ENCODE measurements at regions not wholly inside any gene's neighbourhood (a gene's known extent, or its start where the extent isn't known, plus 50 kb on each side); places are given as distances from the start of the nearest gene placed in this dataset.
A peak's percentile ranks its signal among the peaks of the same experiment; 100 is the strongest.

- DNase-seq (ENCODE audit: low read depth): no peak
- no peak overlapping the region for H3K9ac ChIP-seq (ENCODE audit: low read length)
- H3K4me3 ChIP-seq (ENCODE audit: low read length): no peak overlapping the region
- H3K36me3 ChIP-seq (ENCODE audit: control insufficient read depth, insufficient read depth, low read length, severe bottlenecking): no peaks in the 10 kb centered on the region
- H3K4me1 ChIP-seq (ENCODE audit: control insufficient read depth, insufficient read depth, low read length): no peaks in the 10 kb centered on the region
- no peaks in the 10 kb centered on the region for H3K9me3 ChIP-seq (ENCODE audit: control insufficient read depth, low read length)
- H3K27me3 ChIP-seq (replicated peaks; ENCODE audit: control insufficient read depth, insufficient read depth, low read length): no peaks in the 10 kb centered on the region
These were observed 586.9 kb downstream of the FAM181B start for GRCh38 chr11:82146789-82147188.

- H3K4me1 ChIP-seq (ENCODE audit: control insufficient read depth, insufficient read depth, low read length): no peaks in the 10 kb centered on the region
- H3K27me3 ChIP-seq (replicated peaks; ENCODE audit: control insufficient read depth, insufficient read depth, low read length): no peaks in the 10 kb centered on the region
- DNase-seq (ENCODE audit: low read depth): no peak
- H3K4me3 ChIP-seq (ENCODE audit: low read length): no peak overlapping the region
- no peaks in the 10 kb centered on the region for H3K36me3 ChIP-seq (ENCODE audit: control insufficient read depth, insufficient read depth, low read length, severe bottlenecking)
- H3K9me3 ChIP-seq (ENCODE audit: control insufficient read depth, low read length): no peaks in the 10 kb centered on the region
- H3K9ac ChIP-seq (ENCODE audit: low read length): no peak overlapping the region
These were observed 614.7 kb downstream of the FAM181B start for GRCh38 chr11:82118946-82119345.

- Histone ChIP-seq H3K4me1 (ENCODE audit: control insufficient read depth, insufficient read depth, low read length) (no peaks in the 10 kb centered on the region), H3K9ac (ENCODE audit: low read length) (no peak overlapping the region), H3K9me3 (ENCODE audit: control insufficient read depth, low read length) (no peaks in the 10 kb centered on the region), H3K4me3 (ENCODE audit: low read length) (no peak overlapping the region), H3K36me3 (ENCODE audit: control insufficient read depth, insufficient read depth, low read length, severe bottlenecking) (no peaks in the 10 kb centered on the region), H3K27me3 (replicated peaks; ENCODE audit: control insufficient read depth, insufficient read depth, low read length) (no peaks in the 10 kb centered on the region)
- DNase-seq (ENCODE audit: low read depth): no peak
These were observed 616.3 kb downstream of the FAM181B start for GRCh38 chr11:82117362-82117761.

GRCh38 chr11:82105331-82105998, 628.2 kb downstream of the FAM181B start:
- no peaks in the 10 kb centered on the region for H3K27me3 ChIP-seq (replicated peaks; ENCODE audit: control insufficient read depth, insufficient read depth, low read length)
- H3K4me3 ChIP-seq (ENCODE audit: low read length): no peak overlapping the region
- no peaks in the 10 kb centered on the region for H3K36me3 ChIP-seq (ENCODE audit: control insufficient read depth, insufficient read depth, low read length, severe bottlenecking)
- H3K9me3 ChIP-seq (ENCODE audit: control insufficient read depth, low read length): peaks cover 5% of the 10 kb centered on the region
- no peak overlapping the region for H3K9ac ChIP-seq (ENCODE audit: low read length)
- DNase-seq (ENCODE audit: low read depth): no peak
- H3K4me1 ChIP-seq (ENCODE audit: control insufficient read depth, insufficient read depth, low read length): no peaks in the 10 kb centered on the region

DNA sequence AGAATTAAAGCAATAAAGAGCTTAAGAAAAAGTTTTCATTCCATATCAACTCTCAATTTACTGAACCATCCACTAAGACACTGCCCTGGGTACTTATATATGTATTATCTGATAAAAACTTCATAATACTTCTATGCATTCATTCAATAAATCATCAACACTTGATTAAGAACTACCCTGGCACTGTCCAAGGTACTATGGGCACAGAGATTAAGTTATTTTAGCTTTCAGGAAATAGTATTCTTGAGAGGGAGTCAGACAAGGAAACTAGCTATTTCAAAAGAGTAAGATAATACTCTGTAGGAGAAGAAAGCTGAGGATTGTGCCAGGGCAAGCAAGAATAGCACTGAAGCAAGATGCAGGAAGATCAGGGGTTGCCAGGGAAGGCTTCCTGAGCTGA, 640.8 kb downstream of the FAM181B start:
- no peaks in the 10 kb centered on the region for H3K27me3 ChIP-seq (replicated peaks; ENCODE audit: control insufficient read depth, insufficient read depth, low read length)
- no peak for DNase-seq (ENCODE audit: low read depth)
- H3K9me3 ChIP-seq (ENCODE audit: control insufficient read depth, low read length): peaks cover 10% of the 10 kb centered on the region
- no peak overlapping the region for H3K9ac ChIP-seq (ENCODE audit: low read length)
- no peaks in the 10 kb centered on the region for H3K36me3 ChIP-seq (ENCODE audit: control insufficient read depth, insufficient read depth, low read length, severe bottlenecking)
- no peak overlapping the region for H3K4me3 ChIP-seq (ENCODE audit: low read length)
- no peaks in the 10 kb centered on the region for H3K4me1 ChIP-seq (ENCODE audit: control insufficient read depth, insufficient read depth, low read length)

DNA sequence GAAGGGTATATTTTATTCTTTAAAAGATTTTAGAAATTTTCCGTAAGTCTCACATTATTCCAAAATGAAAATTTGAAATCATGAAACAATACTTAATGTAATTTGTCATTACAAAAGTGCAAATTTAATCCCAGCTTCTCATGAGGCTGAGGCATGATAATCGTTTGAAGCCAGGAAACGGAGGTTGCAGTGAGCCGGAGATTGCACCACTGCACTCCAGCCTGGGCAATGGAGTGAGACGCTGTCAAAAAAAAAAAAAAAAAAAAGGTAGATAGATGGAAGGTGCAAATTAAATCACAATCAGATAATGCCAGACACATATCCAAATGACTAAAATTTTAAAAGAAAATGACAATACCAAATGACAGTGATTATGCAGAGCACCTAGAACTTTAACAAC, 644.2 kb downstream of the FAM181B start:
- Histone ChIP-seq H3K9ac (ENCODE audit: low read length) (no peak overlapping the region), H3K9me3 (ENCODE audit: control insufficient read depth, low read length) (no peaks in the 10 kb centered on the region), H3K36me3 (ENCODE audit: control insufficient read depth, insufficient read depth, low read length, severe bottlenecking) (no peaks in the 10 kb centered on the region), H3K4me3 (ENCODE audit: low read length) (no peak overlapping the region), H3K27me3 (replicated peaks; ENCODE audit: control insufficient read depth, insufficient read depth, low read length) (no peaks in the 10 kb centered on the region), H3K4me1 (ENCODE audit: control insufficient read depth, insufficient read depth, low read length) (no peaks in the 10 kb centered on the region)
- DNase-seq (ENCODE audit: low read depth): no peak

GRCh38 chr11:82085493-82085892, 648.2 kb downstream of the FAM181B start:
- H3K4me3 ChIP-seq (ENCODE audit: low read length): no peak overlapping the region
- no peaks in the 10 kb centered on the region for H3K27me3 ChIP-seq (replicated peaks; ENCODE audit: control insufficient read depth, insufficient read depth, low read length)
- H3K4me1 ChIP-seq (ENCODE audit: control insufficient read depth, insufficient read depth, low read length): no peaks in the 10 kb centered on the region
- no peak for DNase-seq (ENCODE audit: low read depth)
- H3K9me3 ChIP-seq (ENCODE audit: control insufficient read depth, low read length): no peaks in the 10 kb centered on the region
- no peaks in the 10 kb centered on the region for H3K36me3 ChIP-seq (ENCODE audit: control insufficient read depth, insufficient read depth, low read length, severe bottlenecking)
- H3K9ac ChIP-seq (ENCODE audit: low read length): no peak overlapping the region

DNA sequence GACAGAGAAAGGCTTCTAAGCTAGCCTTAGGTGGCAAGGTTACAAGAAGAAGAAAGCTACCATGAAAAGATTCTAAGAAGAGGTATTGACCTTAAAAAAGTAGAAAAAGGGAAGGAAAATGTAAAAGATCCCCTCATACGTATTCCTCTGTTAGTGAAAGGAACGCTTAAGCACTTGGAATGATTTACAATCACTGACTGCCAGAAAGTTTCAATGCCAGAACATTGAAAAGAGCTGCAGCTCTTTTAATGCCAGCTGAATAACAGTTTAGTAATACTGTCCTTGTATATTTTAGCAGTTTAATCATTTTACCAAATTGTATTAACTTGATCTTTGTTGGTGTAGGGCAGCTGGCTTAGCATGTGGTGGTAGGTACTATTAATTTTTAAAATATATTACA, 650.7 kb downstream of the FAM181B start:
- H3K36me3 ChIP-seq (ENCODE audit: control insufficient read depth, insufficient read depth, low read length, severe bottlenecking): no peaks in the 10 kb centered on the region
- no peak for DNase-seq (ENCODE audit: low read depth)
- no peaks in the 10 kb centered on the region for H3K27me3 ChIP-seq (replicated peaks; ENCODE audit: control insufficient read depth, insufficient read depth, low read length)
- H3K9me3 ChIP-seq (ENCODE audit: control insufficient read depth, low read length): no peaks in the 10 kb centered on the region
- H3K9ac ChIP-seq (ENCODE audit: low read length): no peak overlapping the region
- H3K4me1 ChIP-seq (ENCODE audit: control insufficient read depth, insufficient read depth, low read length): no peaks in the 10 kb centered on the region
- H3K4me3 ChIP-seq (ENCODE audit: low read length): no peak overlapping the region

- H3K36me3 ChIP-seq (ENCODE audit: control insufficient read depth, insufficient read depth, low read length, severe bottlenecking): no peaks in the 10 kb centered on the region
- no peaks in the 10 kb centered on the region for H3K9me3 ChIP-seq (ENCODE audit: control insufficient read depth, low read length)
- no peaks in the 10 kb centered on the region for H3K27me3 ChIP-seq (replicated peaks; ENCODE audit: control insufficient read depth, insufficient read depth, low read length)
- H3K4me1 ChIP-seq (ENCODE audit: control insufficient read depth, insufficient read depth, low read length): no peaks in the 10 kb centered on the region
- no peak overlapping the region for H3K4me3 ChIP-seq (ENCODE audit: low read length)
- H3K9ac ChIP-seq (ENCODE audit: low read length): no peak overlapping the region
- DNase-seq (ENCODE audit: low read depth): peak; percentile 0
These were observed 653.5 kb downstream of the FAM181B start for GRCh38 chr11:82080160-82080559.

DNA sequence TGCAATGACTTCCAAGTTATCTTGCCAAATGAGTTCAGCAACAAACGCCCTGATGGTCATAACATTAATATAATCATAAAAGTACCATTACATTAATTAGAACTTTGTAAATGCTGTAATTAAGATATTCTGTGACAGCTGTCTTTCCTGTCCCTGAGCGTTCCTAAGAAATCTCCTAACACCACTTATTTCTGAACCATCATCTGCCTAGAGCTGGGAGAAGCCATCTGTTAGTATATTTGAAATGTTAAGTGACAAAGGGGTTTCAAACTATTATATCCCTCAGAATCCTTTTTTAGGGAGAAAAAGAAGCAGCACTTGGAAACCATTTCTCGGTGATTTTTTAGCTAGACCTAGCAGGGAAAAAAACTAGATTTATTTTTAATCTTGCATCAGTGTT, 657.5 kb downstream of the FAM181B start:
- no peaks in the 10 kb centered on the region for H3K36me3 ChIP-seq (ENCODE audit: control insufficient read depth, insufficient read depth, low read length, severe bottlenecking)
- no peaks in the 10 kb centered on the region for H3K4me1 ChIP-seq (ENCODE audit: control insufficient read depth, insufficient read depth, low read length)
- DNase-seq (ENCODE audit: low read depth): no peak
- H3K27me3 ChIP-seq (replicated peaks; ENCODE audit: control insufficient read depth, insufficient read depth, low read length): no peaks in the 10 kb centered on the region
- H3K9me3 ChIP-seq (ENCODE audit: control insufficient read depth, low read length): no peaks in the 10 kb centered on the region
- no peak overlapping the region for H3K4me3 ChIP-seq (ENCODE audit: low read length)
- H3K9ac ChIP-seq (ENCODE audit: low read length): no peak overlapping the region

DNA sequence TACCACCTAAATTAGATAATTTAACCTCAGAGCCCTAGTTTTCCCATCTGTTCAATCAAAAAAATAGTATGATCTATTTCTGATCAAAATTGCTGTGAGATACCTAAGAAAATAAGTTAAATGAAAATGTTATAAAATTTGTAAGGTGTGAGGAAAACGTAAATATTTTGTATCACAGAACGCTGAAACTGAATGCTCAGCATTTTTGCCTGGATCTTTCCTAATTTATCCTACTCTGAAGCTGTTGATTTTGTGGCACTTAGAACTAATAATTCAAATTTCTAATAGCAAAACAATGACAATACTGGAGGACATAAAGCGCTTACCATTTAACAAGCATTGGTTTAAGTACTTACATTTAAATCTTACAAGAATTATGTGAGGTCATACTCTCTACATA, 674.2 kb downstream of the FAM181B start:
- DNase-seq (ENCODE audit: low read depth): no peak
- no peaks in the 10 kb centered on the region for H3K9me3 ChIP-seq (ENCODE audit: control insufficient read depth, low read length)
- no peaks in the 10 kb centered on the region for H3K36me3 ChIP-seq (ENCODE audit: control insufficient read depth, insufficient read depth, low read length, severe bottlenecking)
- H3K27me3 ChIP-seq (replicated peaks; ENCODE audit: control insufficient read depth, insufficient read depth, low read length): no peaks in the 10 kb centered on the region
- H3K9ac ChIP-seq (ENCODE audit: low read length): no peak overlapping the region
- H3K4me3 ChIP-seq (ENCODE audit: low read length): no peak overlapping the region
- H3K4me1 ChIP-seq (ENCODE audit: control insufficient read depth, insufficient read depth, low read length): no peaks in the 10 kb centered on the region

- no peak overlapping the region for H3K9ac ChIP-seq (ENCODE audit: low read length)
- H3K9me3 ChIP-seq (ENCODE audit: control insufficient read depth, low read length): no peaks in the 10 kb centered on the region
- H3K36me3 ChIP-seq (ENCODE audit: control insufficient read depth, insufficient read depth, low read length, severe bottlenecking): no peaks in the 10 kb centered on the region
- DNase-seq (ENCODE audit: low read depth): no peak
- H3K4me3 ChIP-seq (ENCODE audit: low read length): no peak overlapping the region
- no peaks in the 10 kb centered on the region for H3K4me1 ChIP-seq (ENCODE audit: control insufficient read depth, insufficient read depth, low read length)
- H3K27me3 ChIP-seq (replicated peaks; ENCODE audit: control insufficient read depth, insufficient read depth, low read length): no peaks in the 10 kb centered on the region
These were observed 677.2 kb downstream of the FAM181B start for GRCh38 chr11:82056450-82056849.

Measured in adipocyte (in vitro differentiated cells).